K562 (cell line): ENCODE measurements at regions not wholly inside any gene's neighbourhood (a gene's known extent, or its start where the extent isn't known, plus 50 kb on each side); places are given as distances from the start of the nearest gene placed in this dataset.

ENCODE experiments used
- ATAC-seq: fragments of 200-7000 bp; cut with Tn5 transposase; 3 replicates; pipeline ENCODE4 v1.9.1; 2020; ENCODE audit warnings: moderate library complexity
- BruUV-seq: library from RNA; stranded (reverse); fragments of 400-500 nt; replicated peaks from 2 replicates; lab custom pipeline; 2021; lab: Mats Ljungman, UMichigan
- CTCF ChIA-PET: fragments of 300-600 bp; formaldehyde crosslinking; extraction: SDS; loops from one replicate; lab custom pipeline; 2021; ENCODE audit warnings: low intra/inter-chr PET ratio; lab: Yijun Ruan, JAX
- POLR2A ChIA-PET: fragments of 300-600, 350-650 bp; sonication (Branson Sonifier 250); formaldehyde crosslinking; extraction: SDS; loops from one replicate; lab custom pipeline; 2021; ENCODE audit warnings: antibody characterized with exemption, inconsistent platforms; lab: Yijun Ruan, JAX
- DNase-seq, 4 experiments: peaks; one replicate each; pipeline versions ENCODE4 v3.0.0 to v3.0.0-alpha.2; 2011 to 2018; ENCODE audit warnings: low spot score in 3 of 4, mixed read lengths in 3 of 4; ENCODE audit errors: extremely low read depth in 1 of 4
- FAIRE-seq: peaks from 2 replicates; lab custom pipeline; 2011; peaks lifted over from hg19 to GRCh38; lab: Jason Lieb, UNC
- H2AFZ ChIP-seq: 2 replicates; pipeline ENCODE4 v1.6.0; 2011; ENCODE audit warnings: low read depth, low read length, control low read depth, inconsistent platforms
- H3K27ac ChIP-seq: fragments of 200-600 bp; 3 replicates; pipeline ENCODE4 v1.8.0; 2011; ENCODE audit warnings: low read depth, mild to moderate bottlenecking, control low read depth, inconsistent platforms, low read length, moderate library complexity, mixed read lengths; ENCODE audit errors: extremely low read depth
- H3K27me3 ChIP-seq, 2 experiments: fragments of 300-600 bp in 1 of 2; 2 replicates in 1 of 2; 3 replicates in 1 of 2; pipeline versions ENCODE4 v1.6.0 to v1.8.0; 2011; ENCODE audit warnings: inconsistent platforms in 2 of 2, low read length in 2 of 2, mild to moderate bottlenecking in 1 of 2, mixed read lengths in 1 of 2, moderate library complexity in 1 of 2; ENCODE audit not compliant: control insufficient read depth in 2 of 2, insufficient read depth in 2 of 2
- H3K36me3 ChIP-seq: fragments of 300-600 bp; 3 replicates; pipeline ENCODE4 v1.8.0; 2011; ENCODE audit warnings: mild to moderate bottlenecking, low read length, inconsistent platforms; ENCODE audit not compliant: control insufficient read depth, insufficient read depth
- H3K4me1 ChIP-seq, 2 experiments: fragments of 200-600 bp in 1 of 2; replicated peaks in 1 of 2; 2 replicates in 1 of 2; 3 replicates in 1 of 2; pipeline versions ENCODE4 v1.5.1 to v1.8.0; 2011; ENCODE audit warnings: inconsistent platforms in 2 of 2, low read length in 2 of 2, mild to moderate bottlenecking in 1 of 2, mixed read lengths in 1 of 2, moderate library complexity in 1 of 2; ENCODE audit not compliant: control insufficient read depth in 2 of 2, insufficient read depth in 2 of 2
- H3K4me2 ChIP-seq: 2 replicates; pipeline ENCODE4 v1.6.1; 2011; ENCODE audit warnings: low read length, control low read depth, inconsistent platforms, mixed read lengths; ENCODE audit not compliant: insufficient read depth
- H3K4me3 ChIP-seq: fragments of 200-600 bp; sonication (generic), shearing (Covaris generic); 2 replicates; pipeline ENCODE4 v1.5.1; 2016; ENCODE audit warnings: control low read depth, inconsistent platforms
- H3K79me2 ChIP-seq: fragments of 200-600 bp; 3 replicates; pipeline ENCODE4 v1.8.0; 2011; ENCODE audit warnings: low read length, inconsistent platforms; ENCODE audit not compliant: control insufficient read depth, insufficient read depth
- H3K9ac ChIP-seq, 2 experiments: 2 replicates each; pipeline versions ENCODE4 v1.6.0 to v1.6.1; 2011; ENCODE audit warnings: low read depth in 2 of 2, low read length in 2 of 2, control low read depth in 1 of 2, inconsistent platforms in 1 of 2, mild to moderate bottlenecking in 1 of 2, mixed read lengths in 1 of 2; ENCODE audit not compliant: insufficient read depth in 1 of 2
- H3K9me1 ChIP-seq: one replicate; pipeline ENCODE4 v1.6.0; 2011; ENCODE audit warnings: inconsistent platforms, mild to moderate bottlenecking, low read length, moderate library complexity; ENCODE audit not compliant: control insufficient read depth, insufficient read depth
- H3K9me3 ChIP-seq: replicated peaks from 2 replicates; pipeline ENCODE4 v1.5.1; 2011; ENCODE audit warnings: low read depth, low read length, inconsistent platforms; ENCODE audit not compliant: control insufficient read depth, insufficient read depth
- H4K20me1 ChIP-seq: replicated peaks from 2 replicates; pipeline ENCODE4 v1.6.1; 2011; ENCODE audit warnings: low read length, inconsistent platforms, mixed read lengths; ENCODE audit not compliant: control insufficient read depth, insufficient read depth
- BRF2 ChIP-seq: IDR thresholded peaks from 3 replicates; pipeline ENCODE4 v1.6.1; 2011; ENCODE audit warnings: borderline replicate concordance, mild to moderate bottlenecking; ENCODE audit not compliant: insufficient read length, insufficient read depth
- ELF1 ChIP-seq: fragments of 200-800 bp; sonication (Bioruptor generic); IDR thresholded peaks from 2 replicates; pipeline ENCODE4 v1.6.1; 2016; ENCODE audit warnings: missing genetic modification characterization, missing compliant biosample characterization
- FUS ChIP-seq: fragments of 200-400 bp; formaldehyde crosslinking; optimal IDR thresholded peaks from 2 replicates; pipeline ENCODE3; 2017; ENCODE audit warnings: low read depth, low read length
- KDM1A ChIP-seq, 2 experiments: fragments of 450-650 bp; IDR thresholded peaks; 2 replicates each; pipeline ENCODE4 v1.6.1; 2016; ENCODE audit warnings: mild to moderate bottlenecking in 2 of 2
- MTA1 ChIP-seq: fragments of 450-650 bp; IDR thresholded peaks from 2 replicates; pipeline ENCODE4 v1.6.1; 2017; ENCODE audit warnings: borderline replicate concordance
- NR2C2 ChIP-seq, 2 experiments: fragments of 200-800 bp in 1 of 2; sonication (Bioruptor generic) in 1 of 2; sonication (generic) in 1 of 2; formaldehyde crosslinking in 1 of 2; IDR thresholded peaks; 2 replicates each; pipeline versions ENCODE4 v1.6.1 to v1.8.0; 2016 to 2022; ENCODE audit warnings: mild to moderate bottlenecking in 1 of 2, missing compliant biosample characterization in 1 of 2, missing genetic modification characterization in 1 of 2, missing genetic modification reagents in 1 of 2
- TSC22D4 ChIP-seq: fragments of 450-650 bp; IDR thresholded peaks from 2 replicates; pipeline ENCODE4 v1.6.1; 2016; ENCODE audit warnings: missing genetic modification characterization, missing biosample characterization, control low read depth
- ZC3H11A ChIP-seq: IDR thresholded peaks from 2 replicates; pipeline ENCODE4 v1.6.1; 2012; ENCODE audit warnings: low read depth, low read length, improper control_type of control experiment
- ZKSCAN1 ChIP-seq: fragments of 150-350 bp; IDR thresholded peaks from 2 replicates; pipeline ENCODE4 v1.6.1; 2016; ENCODE audit warnings: low read depth, low read length
- ZNF133 ChIP-seq: fragments of 250-450 bp; sonication (Bioruptor Pico); IDR thresholded peaks from 2 replicates; pipeline ENCODE4 v1.4.0; 2020; ENCODE audit warnings: mild to moderate bottlenecking
- ZNF445 ChIP-seq: fragments of 250-450 bp; sonication (Bioruptor Pico); IDR thresholded peaks from 2 replicates; pipeline ENCODE4 v1.4.0; 2020; ENCODE audit warnings: low read depth, mild to moderate bottlenecking, moderate library complexity
- ZNF830 ChIP-seq: fragments of 250-450 bp; sonication (Bioruptor Pico); IDR thresholded peaks from 2 replicates; pipeline ENCODE4 v1.5.0; 2021; ENCODE audit warnings: mild to moderate bottlenecking
- WGBS: fragments of 100-300 bp; shearing (Covaris generic); methylation state at CpG from one replicate; pipeline ENCODE4 v1.1.6; 2016; ENCODE audit warnings: low coverage, mixed read lengths; ENCODE audit not compliant: insufficient coverage; ENCODE audit errors: missing lambda C conversion rate; 5-methylcytosine and 5-hydroxymethylcytosine counted together
- in situ Hi-C: fragments of 300-500 bp; cut with MboI; formaldehyde crosslinking; loops from 4 replicates; pipeline ENCODE4 v1.15.0; 2018; ENCODE audit warnings: inconsistent platforms, mixed read lengths
- intact Hi-C: fragments of 100-400 bp; cut with micrococcal nuclease; formaldehyde crosslinking; loops from 2 replicates; pipeline ENCODE4 v1.14.2; 2022
- TF ChIP-seq, protein P1 (sequence below): IDR thresholded peaks from 2 replicates; pipeline ENCODE4 v1.6.1; 2011; ENCODE audit warnings: borderline replicate concordance, low read depth, mild to moderate bottlenecking, moderate library complexity, low read length; ENCODE audit not compliant: insufficient read depth, poor library complexity, severe bottlenecking
- TF ChIP-seq, protein P2 (sequence below): sonication (generic); formaldehyde crosslinking; IDR thresholded peaks from 2 replicates; pipeline ENCODE4 v1.8.1; 2023; ENCODE audit warnings: mild to moderate bottlenecking, missing genetic modification reagents

GRCh38 chr11:112366012-112366411 lies 105.4 kb upstream of the PLET1 start (continued):
- no peak for TF ChIP-seq KDM1A (IDR thresholded peaks at IDR 0.05)
- no peak for TF ChIP-seq NR2C2 (CRISPR knock-in tag; IDR thresholded peaks at IDR 0.05)
- TF ChIP-seq NR2C2 (tag; IDR thresholded peaks at IDR 0.05), result no peak
- TF ChIP-seq ZC3H11A, result no peak
- no peak for TF ChIP-seq ZKSCAN1
- TF ChIP-seq ELF1 (tag), result no peak
- no peak for TF ChIP-seq ZNF133 (CRISPR knock-in tag)
- TF ChIP-seq BRF2, result no peak

- no peaks in the 10 kb centered on the region; the same call in 1 of the 2 replicates for H4K20me1 ChIP-seq
- DNase-seq (no peak), ATAC-seq (no peak), FAIRE-seq (no peak)
- H3K9me1 ChIP-seq, result no peaks in the 10 kb centered on the region
- no peaks in the 10 kb centered on the region for H3K9me3 ChIP-seq
- POLR2A ChIA-PET, result no interaction called here
- no peak overlapping the region for H3K4me3 ChIP-seq
- H3K79me2 ChIP-seq, result no peaks in the 10 kb centered on the region
- no peaks in the 10 kb centered on the region for H3K36me3 ChIP-seq
- intact Hi-C loops (no loop called here), in situ Hi-C loops (no loop called here)
- H3K27ac ChIP-seq, result no peak overlapping the region
- 3% methylated on average over 3 of the region's 3 CpGs for WGBS
- peaks cover 0 to 8% of the 10 kb centered on the region in 2 experiments; a peak in 1 of 5 replicates for H3K4me1 ChIP-seq
- peaks cover 0 to 22% of the 10 kb centered on the region in 2 experiments; a peak in 3 of 5 replicates for H3K27me3 ChIP-seq
- H3K9ac ChIP-seq, result no peak overlapping the region
- H2AFZ ChIP-seq, result no peak overlapping the region
- no TSS peak for BruUV-seq
- CTCF ChIA-PET, result no interaction called here
- H3K4me2 ChIP-seq, result no peak overlapping the region
- TF ChIP-seq, protein P1, sequence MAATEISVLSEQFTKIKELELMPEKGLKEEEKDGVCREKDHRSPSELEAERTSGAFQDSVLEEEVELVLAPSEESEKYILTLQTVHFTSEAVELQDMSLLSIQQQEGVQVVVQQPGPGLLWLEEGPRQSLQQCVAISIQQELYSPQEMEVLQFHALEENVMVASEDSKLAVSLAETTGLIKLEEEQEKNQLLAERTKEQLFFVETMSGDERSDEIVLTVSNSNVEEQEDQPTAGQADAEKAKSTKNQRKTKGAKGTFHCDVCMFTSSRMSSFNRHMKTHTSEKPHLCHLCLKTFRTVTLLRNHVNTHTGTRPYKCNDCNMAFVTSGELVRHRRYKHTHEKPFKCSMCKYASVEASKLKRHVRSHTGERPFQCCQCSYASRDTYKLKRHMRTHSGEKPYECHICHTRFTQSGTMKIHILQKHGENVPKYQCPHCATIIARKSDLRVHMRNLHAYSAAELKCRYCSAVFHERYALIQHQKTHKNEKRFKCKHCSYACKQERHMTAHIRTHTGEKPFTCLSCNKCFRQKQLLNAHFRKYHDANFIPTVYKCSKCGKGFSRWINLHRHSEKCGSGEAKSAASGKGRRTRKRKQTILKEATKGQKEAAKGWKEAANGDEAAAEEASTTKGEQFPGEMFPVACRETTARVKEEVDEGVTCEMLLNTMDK, result no peak
- TF ChIP-seq ZNF445 (CRISPR knock-in tag) (no peak), MTA1 (no peak), ZNF830 (no peak), FUS (no peak), ELF1 (tag) (no peak), TSC22D4 (tag) (no peak)
- TF ChIP-seq, protein P2, sequence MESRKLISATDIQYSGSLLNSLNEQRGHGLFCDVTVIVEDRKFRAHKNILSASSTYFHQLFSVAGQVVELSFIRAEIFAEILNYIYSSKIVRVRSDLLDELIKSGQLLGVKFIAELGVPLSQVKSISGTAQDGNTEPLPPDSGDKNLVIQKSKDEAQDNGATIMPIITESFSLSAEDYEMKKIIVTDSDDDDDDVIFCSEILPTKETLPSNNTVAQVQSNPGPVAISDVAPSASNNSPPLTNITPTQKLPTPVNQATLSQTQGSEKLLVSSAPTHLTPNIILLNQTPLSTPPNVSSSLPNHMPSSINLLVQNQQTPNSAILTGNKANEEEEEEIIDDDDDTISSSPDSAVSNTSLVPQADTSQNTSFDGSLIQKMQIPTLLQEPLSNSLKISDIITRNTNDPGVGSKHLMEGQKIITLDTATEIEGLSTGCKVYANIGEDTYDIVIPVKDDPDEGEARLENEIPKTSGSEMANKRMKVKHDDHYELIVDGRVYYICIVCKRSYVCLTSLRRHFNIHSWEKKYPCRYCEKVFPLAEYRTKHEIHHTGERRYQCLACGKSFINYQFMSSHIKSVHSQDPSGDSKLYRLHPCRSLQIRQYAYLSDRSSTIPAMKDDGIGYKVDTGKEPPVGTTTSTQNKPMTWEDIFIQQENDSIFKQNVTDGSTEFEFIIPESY, result no peak
Observed at GRCh38 chr11:112366777-112367176, 106.1 kb upstream of the PLET1 start.
